Aorta (tissue), 5 donors: ENCODE measurements at regions not wholly inside any gene's neighbourhood (a gene's known extent, or its start where the extent isn't known, plus 50 kb on each side); places are given as distances from the start of the nearest gene placed in this dataset.

Experiments
- ATAC-seq: fragments of 200-7000 bp; cut with Tn5 transposase; one replicate; pipeline ENCODE4 v1.9.1; 2022; ENCODE audit warnings: moderate library complexity; ENCODE audit not compliant: low FRiP score
- DNase-seq, 2 donors: peaks; one replicate each; pipeline ENCODE4 v3.0.0-alpha.2; 2020
- H3K27ac ChIP-seq, 2 donors: one replicate each; pipeline ENCODE4 v1.5.1; 2013; ENCODE audit warnings: low read length in 2 of 2, mild to moderate bottlenecking in 2 of 2, moderate library complexity in 2 of 2, control low read depth in 1 of 2, inconsistent platforms in 1 of 2, low read depth in 1 of 2
- H3K27me3 ChIP-seq, 2 donors: one replicate each; pipeline ENCODE4 v1.6.1; 2013; ENCODE audit warnings: control low read depth in 1 of 2, low read length in 1 of 2, mild to moderate bottlenecking in 1 of 2, moderate library complexity in 1 of 2; ENCODE audit not compliant: insufficient read depth in 2 of 2, control insufficient read depth in 1 of 2
- H3K36me3 ChIP-seq, 2 donors: one replicate each; pipeline ENCODE4 v1.6.1; 2013; ENCODE audit warnings: control low read depth in 1 of 2, low read length in 1 of 2, mild to moderate bottlenecking in 1 of 2; ENCODE audit not compliant: insufficient read depth in 2 of 2, control insufficient read depth in 1 of 2
- H3K4me1 ChIP-seq, 2 donors: one replicate each; pipeline ENCODE4 v1.6.1; 2013; ENCODE audit warnings: low read length in 2 of 2, control low read depth in 1 of 2, mild to moderate bottlenecking in 1 of 2, moderate library complexity in 1 of 2; ENCODE audit not compliant: insufficient read depth in 2 of 2, control insufficient read depth in 1 of 2
- H3K4me3 ChIP-seq, 2 donors: one replicate each; pipeline ENCODE4 v1.5.1; 2013; ENCODE audit warnings: low read length in 2 of 2, control low read depth in 1 of 2, mild to moderate bottlenecking in 1 of 2
- H3K9me3 ChIP-seq: one replicate; pipeline ENCODE4 v1.6.1; 2013; ENCODE audit warnings: mild to moderate bottlenecking, low read length; ENCODE audit not compliant: control insufficient read depth
- WGBS, 2 donors: extraction: QIAGEN DNeasy Blood & Tissue Kit; methylation state at CpG; one replicate each; pipeline ENCODE4 v1.1.7; 2013; 5-methylcytosine and 5-hydroxymethylcytosine counted together
- intact Hi-C, 2 donors: fragments of 100-400 bp; cut with DNase I; formaldehyde crosslinking; loops; one replicate each; pipeline versions ENCODE4 v1.14.2 to v1.15.0; 2022
- donor health status: healthy with polysubstance abuse.
- donor health status: Bipolar disorder and iron deficiency.
- donor health status: DM: no; HTN: no; CAD: no.
- donor health status: DM: no; HTN: no; CAD: no.
- donor health status: DM: yes; HTN: yes; CAD: no.

GRCh38 chr18:67218556-67218955 is 298.0 kb downstream of the DSEL start:
- Histone ChIP-seq H3K27me3 (no peaks in the 10 kb centered on the region), H3K4me1 (no peaks in the 10 kb centered on the region), H3K27ac (no peak overlapping the region), H3K9me3 (no peaks in the 10 kb centered on the region), H3K36me3 (no peaks in the 10 kb centered on the region), H3K4me3 (no peak overlapping the region)
- no peak for ATAC-seq
- 92 to 93% methylated on average over 3 of the region's 3 CpGs for WGBS, 2 donors
- intact Hi-C loops: loop anchor here (5.0 to 10.0 kb wide), 3 partner anchors 1404 to 1439 kb away; no protein-coding TSS in a partner anchor
- no peak for DNase-seq

DNA sequence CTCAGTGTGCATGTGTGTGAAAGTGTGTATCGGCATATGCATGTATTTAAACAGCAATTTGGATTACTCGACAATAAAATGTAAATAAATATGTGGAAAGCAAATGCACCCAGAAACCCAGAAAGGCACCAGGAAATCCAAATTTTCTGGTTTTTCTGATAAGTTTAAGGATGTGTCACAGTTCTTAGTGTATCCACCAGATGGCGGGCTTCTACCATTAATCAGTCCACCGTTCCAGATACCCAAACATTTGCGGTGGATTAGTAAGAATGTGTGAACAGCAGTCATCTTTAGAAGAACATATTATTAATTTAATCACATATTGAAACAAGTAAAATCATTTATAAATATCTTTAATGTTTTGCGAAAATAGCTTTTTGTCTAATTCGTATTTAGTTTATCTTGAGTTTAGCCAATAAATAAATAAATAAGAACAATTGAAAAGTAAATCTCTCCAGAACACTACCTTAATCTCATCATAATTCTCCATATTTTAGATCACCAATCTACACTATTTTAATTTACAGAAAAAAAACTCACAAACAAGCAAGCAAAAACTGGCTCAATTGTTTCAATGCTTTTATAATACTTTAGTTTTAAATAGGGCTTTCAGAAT is 298.9 kb downstream of the DSEL start:
- ATAC-seq (peak; percentile 86), DNase-seq (no peak)
- WGBS, 2 donors: 3 to 4% methylated on average over 7 of the region's 7 CpGs
- Histone ChIP-seq H3K36me3 (no peaks in the 10 kb centered on the region), H3K4me1 (no peaks in the 10 kb centered on the region), H3K9me3 (no peaks in the 10 kb centered on the region), H3K27me3 (no peaks in the 10 kb centered on the region), H3K4me3 (no peak overlapping the region), H3K27ac (no peak overlapping the region)
- intact Hi-C loops: loop anchor here (5.0 to 10.0 kb wide), 3 partner anchors 1405 to 1440 kb away; no protein-coding TSS in a partner anchor

DNA sequence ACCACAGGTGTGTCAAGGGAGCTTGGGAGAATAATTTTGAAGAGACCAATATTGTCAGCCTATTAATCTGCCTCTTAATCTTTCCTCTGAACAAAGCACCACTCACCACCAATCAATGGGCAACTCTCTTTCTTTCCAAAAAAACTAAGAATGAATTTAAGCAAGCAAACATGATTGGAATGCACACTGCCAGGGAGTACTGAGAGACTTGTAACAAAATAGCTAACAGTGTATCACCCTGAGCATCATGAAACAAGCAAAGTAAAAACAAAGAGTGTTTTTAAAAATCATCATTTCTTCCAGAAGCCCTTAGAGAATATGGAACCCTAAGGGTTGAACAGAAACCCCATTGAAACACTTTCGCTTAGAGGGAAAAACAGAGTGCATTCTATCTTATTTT is 299.7 kb downstream of the DSEL start:
- no peak for DNase-seq
- Histone ChIP-seq H3K9me3 (no peaks in the 10 kb centered on the region), H3K4me1 (no peaks in the 10 kb centered on the region), H3K36me3 (no peaks in the 10 kb centered on the region), H3K4me3 (no peak overlapping the region), H3K27ac (no peak overlapping the region), H3K27me3 (no peaks in the 10 kb centered on the region)
- intact Hi-C loops: loop anchor here (5.0 to 10.0 kb wide), 3 partner anchors 1405 to 1440 kb away; no protein-coding TSS in a partner anchor
- WGBS, 2 donors: 93 to 95% methylated on average over 1 of the region's 1 CpG
- no peak for ATAC-seq

DNA sequence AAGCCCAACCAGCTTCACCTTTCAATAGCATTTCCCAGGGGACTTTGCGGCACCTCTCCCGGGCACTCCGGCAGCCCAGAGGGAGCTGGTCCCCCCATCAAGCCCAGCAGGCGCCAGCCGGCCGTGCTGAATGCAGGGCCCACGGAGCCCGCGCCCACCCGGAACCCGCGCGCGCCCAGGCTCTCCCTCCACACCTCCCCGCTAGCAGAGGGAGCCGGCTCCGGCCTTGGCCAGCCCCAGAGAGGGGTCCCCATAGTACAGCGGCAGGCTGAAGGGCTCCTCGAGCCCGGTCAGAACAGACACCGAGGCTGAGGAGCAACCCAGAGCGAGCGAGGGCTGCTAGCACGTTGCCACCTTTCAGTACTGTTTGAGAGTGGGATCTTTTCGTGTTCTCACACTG is 300.8 kb downstream of the DSEL start:
- ATAC-seq (no peak), DNase-seq (peak in 1 of 2 donors; percentile 73)
- no peak overlapping the region for H3K4me3 ChIP-seq
- no peaks in the 10 kb centered on the region for H3K36me3 ChIP-seq
- no peaks in the 10 kb centered on the region for H3K9me3 ChIP-seq
- intact Hi-C loops: loop anchor here (5.0 to 10.0 kb wide), 3 partner anchors 1407 to 1442 kb away; no protein-coding TSS in a partner anchor
- H3K4me1 ChIP-seq: no peaks in the 10 kb centered on the region
- H3K27me3 ChIP-seq: no peaks in the 10 kb centered on the region
- no peak overlapping the region for H3K27ac ChIP-seq
- WGBS, 2 donors: 95 to 96% methylated on average over 25 of the region's 25 CpGs

DNA sequence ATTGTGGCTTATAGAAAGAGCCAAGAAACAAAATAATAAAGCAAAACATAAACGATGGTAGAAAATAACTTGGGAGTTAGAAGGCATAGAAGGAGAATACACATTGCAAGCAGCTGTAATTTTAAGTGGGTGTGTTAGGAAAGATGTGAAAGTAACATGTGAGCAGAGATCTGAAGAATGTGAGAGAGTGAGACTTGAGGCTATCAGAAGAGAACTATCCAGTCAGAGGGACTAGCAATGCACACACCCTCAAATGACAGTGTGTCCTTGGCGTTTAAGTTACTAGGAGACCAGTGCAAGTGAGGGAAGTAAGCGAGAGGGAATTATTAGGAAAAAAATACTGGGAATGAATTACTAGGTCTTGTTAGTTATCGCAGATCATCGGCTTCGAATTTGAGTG is 304.9 kb downstream of the DSEL start:
- 79 to 85% methylated on average over 6 of the region's 6 CpGs for WGBS, 2 donors
- DNase-seq: no peak
- intact Hi-C loops: loop anchor here in 1 of 2 donors (10.0 kb wide), 1 partner anchor 1443 kb away; no protein-coding TSS in a partner anchor

DNA sequence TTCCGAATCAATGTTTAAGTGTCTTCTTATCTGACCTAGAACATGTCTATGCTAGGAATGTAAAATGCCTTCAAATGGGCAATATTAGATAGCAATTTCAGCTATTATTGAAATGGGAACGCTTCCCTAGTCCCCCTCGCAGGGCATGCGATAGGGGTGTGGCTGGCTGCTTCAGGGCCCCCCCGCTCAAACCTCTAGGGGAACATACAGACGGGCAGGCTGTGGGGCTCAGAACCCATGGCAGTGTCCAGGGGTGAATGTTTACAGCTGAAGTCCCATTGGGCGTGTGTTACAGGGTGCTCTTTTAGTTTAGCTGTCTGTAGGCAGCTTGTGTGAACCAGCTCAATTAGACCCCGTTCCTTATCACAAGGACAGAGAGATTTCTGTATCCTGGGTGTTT is 315.9 kb downstream of the DSEL start:
- no peaks in the 10 kb centered on the region for H3K36me3 ChIP-seq
- H3K27me3 ChIP-seq: no peaks in the 10 kb centered on the region
- H3K4me1 ChIP-seq: no peaks in the 10 kb centered on the region
- H3K27ac ChIP-seq: no peak overlapping the region
- WGBS, 2 donors: 60 to 63% methylated on average over 8 of the region's 8 CpGs
- DNase-seq: no peak
- no peak for ATAC-seq
- no peaks in the 10 kb centered on the region for H3K9me3 ChIP-seq
- intact Hi-C loops: loop anchor here (5.0 kb wide), 2 partner anchors 93 to 98 kb away; no protein-coding TSS in a partner anchor
- no peak overlapping the region for H3K4me3 ChIP-seq

More for the DNA sequence above, 304.9 kb downstream of the DSEL start:
- no peak for ATAC-seq
- no peaks in the 10 kb centered on the region for H3K4me1 ChIP-seq
- no peaks in the 10 kb centered on the region for H3K36me3 ChIP-seq
- no peak overlapping the region for H3K4me3 ChIP-seq
- no peak overlapping the region for H3K27ac ChIP-seq
- H3K9me3 ChIP-seq: no peaks in the 10 kb centered on the region
- no peaks in the 10 kb centered on the region for H3K27me3 ChIP-seq

DNA sequence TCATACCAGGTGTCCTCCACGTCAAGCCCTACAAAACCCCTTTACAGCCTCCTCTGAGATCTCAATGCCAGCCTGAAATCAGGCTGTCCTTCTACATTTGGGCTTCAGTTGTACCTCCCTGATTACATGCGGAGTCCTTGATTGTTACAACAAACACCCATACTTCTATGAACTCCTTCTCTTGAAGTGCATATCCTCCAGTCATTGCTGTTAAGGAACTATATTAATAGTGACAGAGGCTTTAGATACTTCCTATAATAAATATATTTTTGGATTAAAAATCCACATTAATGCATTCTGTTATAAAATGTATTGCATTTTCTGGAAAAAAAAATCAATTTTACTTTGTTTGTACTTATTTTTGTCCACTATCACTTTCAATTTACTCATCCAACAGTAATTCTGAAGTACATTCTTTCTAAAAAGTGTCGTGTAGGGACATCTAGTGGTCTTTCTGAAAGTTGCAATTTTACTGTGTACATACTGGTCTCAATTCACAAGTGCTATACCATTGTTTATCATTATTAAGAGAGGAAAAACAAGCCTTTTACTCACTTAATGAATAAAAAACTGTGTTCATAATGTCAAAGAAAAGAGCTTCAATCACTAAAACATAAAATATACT is 316.4 kb downstream of the DSEL start:
- no peak for ATAC-seq
- 37 to 38% methylated on average over 3 of the region's 3 CpGs for WGBS, 2 donors

DNA sequence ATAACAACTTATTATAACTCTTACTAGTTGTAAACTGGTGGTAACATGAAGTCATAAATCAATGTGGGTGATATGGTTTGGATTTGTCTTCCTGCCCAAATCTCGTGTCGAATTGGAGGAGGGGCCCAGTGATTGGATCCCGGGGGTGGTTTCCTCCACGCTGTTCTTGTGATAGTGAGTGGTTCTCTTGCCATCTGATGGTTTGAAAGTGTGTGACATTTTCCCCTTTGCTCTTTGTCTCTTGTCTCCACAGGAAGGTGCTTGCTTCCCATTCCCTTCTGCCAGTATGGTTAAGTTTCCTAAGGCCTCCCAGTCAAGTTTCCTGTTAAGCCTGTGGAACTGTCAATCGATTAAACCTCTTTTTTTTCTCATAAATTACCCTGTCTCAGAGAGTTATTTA is 321.6 kb downstream of the DSEL start:
- DNase-seq (no peak), ATAC-seq (no peak)
- Histone ChIP-seq H3K4me3 (no peak overlapping the region), H3K36me3 (no peaks in the 10 kb centered on the region), H3K27ac (no peak overlapping the region), H3K4me1 (no peaks in the 10 kb centered on the region), H3K9me3 (no peaks in the 10 kb centered on the region), H3K27me3 (no peaks in the 10 kb centered on the region)
- intact Hi-C loops: no loop called here
- 64 to 66% methylated on average over 5 of the region's 5 CpGs for WGBS, 2 donors

More for the DNA sequence above, 316.4 kb downstream of the DSEL start:
- Histone ChIP-seq H3K4me3 (no peak overlapping the region), H3K36me3 (no peaks in the 10 kb centered on the region), H3K27ac (no peak overlapping the region), H3K27me3 (no peaks in the 10 kb centered on the region), H3K4me1 (no peaks in the 10 kb centered on the region), H3K9me3 (no peaks in the 10 kb centered on the region)
- intact Hi-C loops: loop anchor here (5.0 kb wide), 2 partner anchors 93 to 98 kb away; no protein-coding TSS in a partner anchor
- DNase-seq: no peak

- no peaks in the 10 kb centered on the region for H3K36me3 ChIP-seq
- WGBS, 2 donors: 18 to 24% methylated on average over 5 of the region's 5 CpGs
- no peaks in the 10 kb centered on the region for H3K27me3 ChIP-seq
- no peak overlapping the region for H3K4me3 ChIP-seq
- intact Hi-C loops: no loop called here
- no peaks in the 10 kb centered on the region for H3K9me3 ChIP-seq
- no peaks in the 10 kb centered on the region for H3K4me1 ChIP-seq
- ATAC-seq (no peak), DNase-seq (no peak)
- no peak overlapping the region for H3K27ac ChIP-seq
These were observed 324.0 kb downstream of the DSEL start for GRCh38 chr18:67192535-67192934.
